Calu3 (cell line): ENCODE measurements at regions not wholly inside any gene's neighbourhood (a gene's known extent, or its start where the extent isn't known, plus 50 kb on each side); places are given as distances from the start of the nearest gene placed in this dataset.

Experiments used
- BruUV-seq: library from RNA; stranded (reverse); fragments of 400-500 nt; replicated peaks from 2 replicates; lab custom pipeline; 2021; lab: Mats Ljungman, UMichigan
- CTCF ChIA-PET: fragments of 300-600 bp; sonication (Branson Sonifier 250); formaldehyde crosslinking; loops from one replicate; lab custom pipeline; 2022; ENCODE audit warnings: antibody characterized with exemption; lab: Charles Lee
- DNase-seq: peaks from one replicate; pipeline ENCODE4 v3.0.0; 2022
- H3K27ac Mint-ChIP-seq: one replicate; pipeline ENCODE4 v1.8.0; 2022; ENCODE audit warnings: mixed read lengths; ENCODE audit not compliant: unreplicated experiment
- H3K27me3 Mint-ChIP-seq: one replicate; pipeline ENCODE4 v1.8.0; 2022; ENCODE audit warnings: mixed read lengths; ENCODE audit not compliant: unreplicated experiment
- H3K36me3 Mint-ChIP-seq: one replicate; pipeline ENCODE4 v1.8.0; 2022; ENCODE audit warnings: mild to moderate bottlenecking, moderate library complexity, mixed read lengths; ENCODE audit not compliant: insufficient read depth, unreplicated experiment
- H3K4me1 Mint-ChIP-seq: one replicate; pipeline ENCODE4 v1.8.0; 2022; ENCODE audit warnings: mild to moderate bottlenecking, low read depth, mixed read lengths; ENCODE audit not compliant: unreplicated experiment
- H3K4me3 Mint-ChIP-seq: one replicate; pipeline ENCODE4 v1.8.0; 2022; ENCODE audit warnings: mild to moderate bottlenecking, low read depth, moderate library complexity, mixed read lengths; ENCODE audit not compliant: unreplicated experiment
- H3K9me3 Mint-ChIP-seq: one replicate; pipeline ENCODE4 v1.8.0; 2022; ENCODE audit warnings: low read depth, mixed read lengths; ENCODE audit not compliant: unreplicated experiment
- intact Hi-C: fragments of 100-400 bp; cut with micrococcal nuclease; formaldehyde crosslinking; loops from one replicate; pipeline ENCODE4 v1.10.0; 2022; ENCODE audit not compliant: unreplicated experiment
- TF ChIP-seq, protein P1 (sequence below): fragments of 200-600 bp; IDR thresholded peaks from one replicate; pipeline ENCODE4 v1.8.0; 2022; ENCODE audit warnings: antibody characterized with exemption; ENCODE audit not compliant: unreplicated experiment

DNA sequence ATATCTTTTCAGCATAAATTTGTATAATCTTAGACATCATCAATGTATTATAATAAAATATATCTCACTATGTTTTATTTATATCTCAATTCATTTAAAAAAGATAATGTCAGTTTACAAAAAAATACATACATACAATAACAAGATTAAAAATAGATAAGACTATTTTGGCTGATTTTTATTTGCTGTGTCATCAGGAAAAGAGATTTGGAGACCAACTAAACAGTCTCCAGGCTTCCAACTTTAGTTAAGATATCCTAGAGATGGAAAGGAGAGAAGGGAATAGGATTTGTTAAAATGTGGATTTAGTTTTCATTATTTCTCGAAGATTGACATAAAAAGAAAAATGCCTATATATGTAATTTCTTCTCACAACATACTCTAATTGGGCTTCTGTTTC, 433.8 kb upstream of the TOM1L1 start:
- no TSS peak for BruUV-seq
- Mint-ChIP-seq H3K4me1 (no peaks in the 10 kb centered on the region), H3K4me3 (no peak overlapping the region), H3K27ac (no peak overlapping the region), H3K27me3 (no peaks in the 10 kb centered on the region), H3K36me3 (no peaks in the 10 kb centered on the region), H3K9me3 (peaks cover 11% of the 10 kb centered on the region)
- intact Hi-C loops, result no loop called here
- CTCF ChIA-PET, result no interaction called here
- TF ChIP-seq, protein P1, sequence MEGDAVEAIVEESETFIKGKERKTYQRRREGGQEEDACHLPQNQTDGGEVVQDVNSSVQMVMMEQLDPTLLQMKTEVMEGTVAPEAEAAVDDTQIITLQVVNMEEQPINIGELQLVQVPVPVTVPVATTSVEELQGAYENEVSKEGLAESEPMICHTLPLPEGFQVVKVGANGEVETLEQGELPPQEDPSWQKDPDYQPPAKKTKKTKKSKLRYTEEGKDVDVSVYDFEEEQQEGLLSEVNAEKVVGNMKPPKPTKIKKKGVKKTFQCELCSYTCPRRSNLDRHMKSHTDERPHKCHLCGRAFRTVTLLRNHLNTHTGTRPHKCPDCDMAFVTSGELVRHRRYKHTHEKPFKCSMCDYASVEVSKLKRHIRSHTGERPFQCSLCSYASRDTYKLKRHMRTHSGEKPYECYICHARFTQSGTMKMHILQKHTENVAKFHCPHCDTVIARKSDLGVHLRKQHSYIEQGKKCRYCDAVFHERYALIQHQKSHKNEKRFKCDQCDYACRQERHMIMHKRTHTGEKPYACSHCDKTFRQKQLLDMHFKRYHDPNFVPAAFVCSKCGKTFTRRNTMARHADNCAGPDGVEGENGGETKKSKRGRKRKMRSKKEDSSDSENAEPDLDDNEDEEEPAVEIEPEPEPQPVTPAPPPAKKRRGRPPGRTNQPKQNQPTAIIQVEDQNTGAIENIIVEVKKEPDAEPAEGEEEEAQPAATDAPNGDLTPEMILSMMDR, result no peak
- no peak for DNase-seq

GRCh38 chr17:54482843-54483242, 417.8 kb upstream of the TOM1L1 start:
- Mint-ChIP-seq H3K36me3 (no peaks in the 10 kb centered on the region), H3K4me1 (no peaks in the 10 kb centered on the region), H3K27ac (no peak overlapping the region), H3K4me3 (no peak overlapping the region), H3K9me3 (no peaks in the 10 kb centered on the region), H3K27me3 (no peaks in the 10 kb centered on the region)
- TF ChIP-seq, protein P1, result no peak
- no TSS peak for BruUV-seq
- DNase-seq, result no peak
- intact Hi-C loops, result no loop called here
- CTCF ChIA-PET, result no interaction called here

DNA sequence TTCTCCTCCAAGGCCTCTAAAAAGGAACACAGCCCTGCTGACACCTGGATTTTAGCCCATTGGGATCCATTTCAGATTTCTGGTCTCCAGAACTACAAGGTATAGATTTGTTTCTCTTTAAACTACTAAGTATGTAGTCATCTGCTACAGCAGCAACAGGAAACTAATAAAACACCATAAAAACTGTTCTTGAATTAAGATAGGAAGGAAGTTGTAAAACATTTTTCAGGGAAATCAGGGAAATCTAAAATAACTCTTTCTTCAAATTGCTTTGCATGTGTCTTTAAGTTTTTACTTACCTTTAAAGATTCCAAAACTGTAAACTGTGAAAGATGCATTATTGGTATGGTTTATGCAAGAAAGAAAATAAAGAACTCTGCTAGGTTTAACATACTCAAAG, 407.0 kb upstream of the TOM1L1 start:
- no peak overlapping the region for H3K27ac Mint-ChIP-seq
- peaks cover 2% of the 10 kb centered on the region for H3K9me3 Mint-ChIP-seq
- TF ChIP-seq, protein P1, result no peak
- intact Hi-C loops, result no loop called here
- no TSS peak for BruUV-seq
- H3K4me1 Mint-ChIP-seq, result no peaks in the 10 kb centered on the region
- H3K4me3 Mint-ChIP-seq, result no peak overlapping the region
- no peaks in the 10 kb centered on the region for H3K27me3 Mint-ChIP-seq
- CTCF ChIA-PET, result no interaction called here
- no peaks in the 10 kb centered on the region for H3K36me3 Mint-ChIP-seq
- no peak for DNase-seq

- intact Hi-C loops, result no loop called here
- Mint-ChIP-seq H3K27ac (no peak overlapping the region), H3K27me3 (no peaks in the 10 kb centered on the region), H3K4me3 (no peak overlapping the region), H3K9me3 (peaks cover under 1% of the 10 kb centered on the region), H3K36me3 (no peaks in the 10 kb centered on the region), H3K4me1 (no peaks in the 10 kb centered on the region)
- TF ChIP-seq, protein P1, result no peak
- CTCF ChIA-PET, result no interaction called here
- no peak for DNase-seq
- BruUV-seq, result no TSS peak
Observed at GRCh38 chr17:54494721-54495715, 405.6 kb upstream of the TOM1L1 start.
